NCI-H226 (cell line): ENCODE measurements at regions not wholly inside any gene's neighbourhood (a gene's known extent, or its start where the extent isn't known, plus 50 kb on each side); places are given as distances from the start of the nearest gene placed in this dataset.
"Not testable (repeated sequence)": the region's sequence is repeated elsewhere in the genome, so short reads cannot be mapped to it uniquely, and the experiment has no call there.

Experiments used
- DNase-seq: peaks from one replicate; pipeline ENCODE4 v3.0.0-alpha.2; 2015

DNA sequence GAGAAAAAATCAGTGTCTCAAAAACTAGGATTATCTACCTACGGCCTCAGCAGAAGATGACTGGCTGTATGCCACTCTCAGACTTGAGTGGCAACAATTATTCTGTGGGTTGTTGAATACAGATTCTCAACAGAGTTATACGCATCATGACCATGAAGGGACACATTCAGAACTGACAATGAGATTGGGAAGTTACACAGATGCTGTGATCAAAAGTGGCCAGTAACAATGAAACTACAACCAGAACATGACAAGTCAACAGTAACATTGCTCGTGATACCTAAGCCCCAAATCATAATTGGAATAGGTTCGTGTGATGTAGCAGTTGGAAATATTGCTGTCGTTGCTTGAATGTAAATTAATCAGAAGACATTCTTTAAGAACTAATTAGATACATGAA, 957.5 kb upstream of the CDH9 start:
- DNase-seq = no peak

- DNase-seq = no peak
Measured at GRCh38 chr5:27978322-27978721, 939.9 kb upstream of the CDH9 start.

- DNase-seq = no peak
Measured at GRCh38 chr5:27969157-27969556, 930.8 kb upstream of the CDH9 start.

GRCh38 chr5:27963050-27963783, 924.8 kb upstream of the CDH9 start:
- DNase-seq = no peak

DNA sequence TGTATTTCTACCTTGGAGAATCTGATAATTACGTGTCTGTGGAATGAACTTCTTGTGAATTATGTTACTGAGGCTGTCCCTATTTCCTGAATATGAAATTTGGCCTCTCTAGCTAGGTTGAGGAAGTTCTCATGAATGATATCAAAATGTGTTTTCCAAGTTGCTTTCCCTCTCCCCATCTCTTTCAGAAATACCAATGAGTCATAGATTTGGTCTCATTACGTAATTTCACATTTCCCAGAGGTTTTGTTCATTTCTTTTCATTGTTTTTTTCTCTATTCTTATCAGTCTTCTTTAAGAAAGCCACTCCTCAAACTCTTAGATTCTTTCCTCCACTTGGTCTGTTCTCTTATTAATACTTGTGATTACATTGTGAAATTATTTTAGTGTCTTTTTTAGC, 923.8 kb upstream of the CDH9 start:
- DNase-seq = peak; percentile 72

GRCh38 chr5:27947088-27947487, 908.7 kb upstream of the CDH9 start:
- peak; percentile 70 for DNase-seq

DNA sequence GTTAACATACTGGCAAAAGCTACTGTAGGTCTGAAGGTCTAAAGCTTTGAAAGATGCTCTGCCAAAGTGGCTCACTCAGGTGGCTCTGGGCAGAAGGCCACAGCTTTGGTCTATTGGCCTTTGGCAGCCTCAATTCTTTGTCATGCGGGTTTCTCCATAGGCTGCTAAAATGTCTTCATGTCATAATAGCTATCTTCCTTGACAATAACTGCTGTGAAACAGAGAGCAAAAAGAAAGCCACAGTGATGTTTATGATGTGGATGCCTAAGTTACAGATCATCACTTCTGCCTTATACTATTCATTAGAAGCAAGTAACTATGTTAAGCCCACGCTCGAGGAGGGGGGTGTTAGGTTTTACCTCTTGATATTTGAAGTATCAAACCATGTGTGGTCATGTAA, 906.1 kb upstream of the CDH9 start:
- DNase-seq = peak; percentile 43

DNA sequence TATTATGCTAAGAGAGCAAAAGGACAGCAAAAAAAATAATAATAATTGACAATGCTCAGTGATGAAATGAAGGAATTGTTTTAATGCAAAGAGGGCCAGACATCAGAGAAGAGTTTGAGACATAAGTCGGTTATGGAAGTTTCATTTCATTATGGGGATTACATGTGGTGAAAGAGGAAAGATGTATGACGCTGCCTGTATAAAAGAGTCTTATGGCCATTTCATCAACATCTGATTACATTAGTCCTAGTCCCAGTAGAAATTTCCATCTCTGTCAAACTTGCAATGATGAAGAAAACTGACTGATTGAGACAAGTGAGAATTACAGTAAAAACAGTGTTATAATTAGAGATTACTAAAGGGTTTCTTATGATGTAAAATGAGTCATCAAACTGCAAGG, 900.6 kb upstream of the CDH9 start:
- no peak for DNase-seq

- DNase-seq = no peak
Measured at GRCh38 chr5:27928060-27928459, 889.7 kb upstream of the CDH9 start.

DNA sequence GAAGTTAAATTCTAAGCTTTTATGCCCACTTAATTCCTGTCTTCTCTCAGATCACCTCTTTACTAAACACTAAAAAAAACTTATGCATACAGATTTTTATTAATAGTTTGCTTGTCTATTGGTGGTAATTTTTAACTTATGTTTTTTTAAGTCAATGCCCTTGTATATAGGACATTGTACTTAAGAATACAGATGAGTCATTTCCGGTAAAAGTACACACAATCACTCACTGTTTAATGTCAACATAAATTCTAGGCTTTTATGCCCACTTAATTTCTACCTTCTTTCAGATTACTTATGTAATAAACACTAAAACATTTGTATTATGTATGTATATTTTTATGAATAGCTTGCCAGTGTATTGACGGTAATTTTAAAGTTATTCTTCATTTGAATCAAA, 872.8 kb upstream of the CDH9 start:
- no peak for DNase-seq

DNA sequence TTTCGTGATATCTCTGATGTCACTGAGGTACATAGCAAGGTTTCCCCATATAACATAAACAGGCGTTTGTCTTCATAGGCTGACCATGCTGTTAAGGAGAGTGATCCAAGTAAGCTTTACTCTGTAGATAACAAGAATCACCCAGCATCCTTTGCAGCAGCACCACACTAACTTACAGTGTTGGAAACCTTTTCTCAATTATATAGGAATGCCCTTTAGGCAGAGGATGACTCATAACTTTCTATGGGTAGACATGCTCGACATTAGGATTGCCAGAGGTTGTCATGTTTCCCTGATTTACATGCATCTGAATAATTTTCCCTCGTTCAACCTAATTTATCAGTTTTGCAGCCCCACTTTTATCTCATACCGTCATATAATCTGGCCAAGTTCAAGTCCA, 870.0 kb upstream of the CDH9 start:
- no peak for DNase-seq

DNA sequence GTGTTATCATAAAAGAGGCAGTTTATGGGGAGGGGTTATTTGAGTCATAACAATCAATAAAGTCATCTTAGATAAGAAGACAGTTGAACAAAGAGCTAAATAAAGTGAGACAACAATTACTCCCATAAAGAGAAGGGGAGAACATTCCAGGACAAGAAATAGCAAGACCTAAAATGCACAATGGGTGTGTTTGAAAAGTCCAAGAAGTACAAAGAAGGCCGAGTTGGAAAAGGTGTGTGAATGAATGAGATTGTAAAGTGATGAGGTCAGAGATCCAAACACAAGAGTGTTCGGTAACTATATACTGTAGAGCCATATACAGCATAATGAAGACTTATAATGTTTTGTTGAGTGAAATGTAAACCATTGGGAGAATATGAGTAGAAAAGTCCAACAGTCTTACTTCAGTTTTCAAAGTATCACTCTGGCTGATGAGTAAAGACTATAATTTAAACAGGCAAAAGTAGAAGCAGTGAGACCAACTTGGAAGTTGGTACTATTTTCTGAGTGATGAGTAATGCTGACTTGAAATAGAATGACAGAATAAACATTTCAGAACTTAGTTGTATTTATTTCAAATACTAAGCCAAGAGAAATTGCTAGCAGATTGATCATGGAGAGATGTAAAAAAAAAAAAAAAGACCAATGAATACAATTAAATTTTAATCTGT, 868.7 kb upstream of the CDH9 start:
- peak; percentile 13 for DNase-seq

- DNase-seq = no peak
Measured at GRCh38 chr5:27906481-27906880, 868.1 kb upstream of the CDH9 start.

- DNase-seq = no peak
Measured at GRCh38 chr5:27900761-27901160, 862.4 kb upstream of the CDH9 start.

GRCh38 chr5:27876071-27876470, 837.7 kb upstream of the CDH9 start:
- peak; percentile 54 for DNase-seq

- DNase-seq = peak; percentile 22
Measured at GRCh38 chr5:27875148-27875547, 836.8 kb upstream of the CDH9 start.

GRCh38 chr5:27868292-27868691, 829.9 kb upstream of the CDH9 start:
- no peak for DNase-seq

DNA sequence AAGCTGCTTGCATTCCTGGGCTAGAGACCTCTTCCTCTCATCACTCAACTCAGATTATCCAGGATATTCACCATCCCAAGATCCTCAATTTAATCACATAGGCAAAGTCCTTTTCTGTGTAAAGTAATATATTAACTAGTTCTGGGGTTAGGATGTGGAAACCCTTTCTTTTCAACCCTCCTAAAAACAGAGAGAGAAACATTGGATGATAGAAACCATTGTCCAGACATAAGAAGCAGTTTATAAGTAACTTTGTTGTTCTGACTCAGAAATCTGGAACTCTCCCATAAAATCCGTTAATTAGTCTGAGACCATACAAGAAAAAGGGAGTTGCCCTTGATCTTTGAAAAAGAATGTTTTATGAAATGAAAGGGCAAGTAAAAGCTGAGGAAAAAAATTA, 817.1 kb upstream of the CDH9 start:
- DNase-seq = no peak

GRCh38 chr5:27854243-27854852, 816.0 kb upstream of the CDH9 start:
- DNase-seq = peak; percentile 19

- DNase-seq = no peak
Measured at GRCh38 chr5:27845248-27845647, 806.9 kb upstream of the CDH9 start.

GRCh38 chr5:27836704-27837103, 798.3 kb upstream of the CDH9 start:
- DNase-seq = not testable (repeated sequence)

GRCh38 chr5:27832886-27833285, 794.5 kb upstream of the CDH9 start:
- DNase-seq = no peak

DNA sequence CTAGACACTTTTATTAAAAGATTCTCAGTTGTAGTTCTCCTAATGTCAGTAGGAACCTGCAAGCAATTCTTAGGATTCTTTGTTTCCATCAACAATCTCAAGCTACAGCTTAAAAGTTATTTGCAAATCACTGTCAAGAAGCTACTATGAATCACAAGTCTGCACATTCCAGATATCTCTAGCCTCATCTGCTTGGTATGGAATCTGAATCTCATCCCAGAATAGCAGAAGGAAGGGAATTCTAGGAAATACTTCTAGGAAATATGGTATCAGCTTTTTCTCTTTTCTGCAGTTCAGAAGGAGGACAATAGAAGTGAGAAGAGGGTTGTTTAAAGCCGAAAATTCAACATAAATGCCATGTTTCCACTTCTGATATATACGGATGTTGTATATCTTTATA, 792.2 kb upstream of the CDH9 start:
- peak; percentile 81 for DNase-seq

DNA sequence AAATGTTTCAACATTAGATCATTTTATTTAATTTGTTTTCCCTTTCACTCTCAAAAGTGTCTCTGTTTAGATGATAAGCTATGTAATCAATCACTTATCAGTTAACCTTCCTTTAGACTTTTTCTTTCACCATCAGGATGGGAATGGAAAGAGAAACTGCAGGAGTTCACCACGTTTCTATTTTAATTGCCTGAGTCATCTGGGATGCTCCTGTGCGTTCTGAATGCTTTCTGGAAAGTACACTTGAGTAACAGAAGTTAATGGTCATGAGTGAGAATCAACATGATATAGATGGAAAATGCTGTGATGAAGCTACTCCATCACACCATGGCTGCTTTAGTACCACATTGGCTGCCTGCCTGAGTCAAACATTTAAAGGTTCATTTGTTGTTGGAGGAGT, 783.3 kb upstream of the CDH9 start:
- DNase-seq = no peak
